Stimulated activated CD8-positive, alpha-beta memory T cell treated with anti-CD3 and anti-CD28 coated beads, Interleukin-2, amount 100 ng/mL, for 1 hour (primary cell): ENCODE measurements at regions not wholly inside any gene's neighbourhood (a gene's known extent, or its start where the extent isn't known, plus 50 kb on each side); places are given as distances from the start of the nearest gene placed in this dataset.
A peak's percentile ranks its signal among the peaks of the same experiment; 100 is the strongest.
"Not testable (repeated sequence)": the region's sequence is repeated elsewhere in the genome, so short reads cannot be mapped to it uniquely, and the experiment has no call there.

Experiments
- DNase-seq, 2 donors: peaks; one replicate each; pipeline ENCODE4 v3.0.0-alpha.2; 2020; ENCODE audit warnings: low read depth in 2 of 2

- no peak for DNase-seq
These were observed 111.3 kb upstream of the SMURF2 start for GRCh38 chr17:64773386-64773835.

GRCh38 chr17:64772845-64773299, 110.8 kb upstream of the SMURF2 start:
- DNase-seq = no peak

- no peak for DNase-seq
These were observed 110.1 kb upstream of the SMURF2 start for GRCh38 chr17:64771980-64772844.

- DNase-seq = no peak
These were observed 107.6 kb upstream of the SMURF2 start for GRCh38 chr17:64769712-64770111.

GRCh38 chr17:64767269-64767997, 105.3 kb upstream of the SMURF2 start:
- DNase-seq = no peak

GRCh38 chr17:64765191-64765889, 103.2 kb upstream of the SMURF2 start:
- DNase-seq = no peak

- DNase-seq = no peak
These were observed 89.0 kb upstream of the SMURF2 start for GRCh38 chr17:64750891-64751677.

GRCh38 chr17:64750478-64750877, 88.4 kb upstream of the SMURF2 start:
- no peak for DNase-seq

- DNase-seq = no peak
These were observed 87.2 kb upstream of the SMURF2 start for GRCh38 chr17:64749306-64749705.

GRCh38 chr17:64747938-64748540, 85.9 kb upstream of the SMURF2 start:
- no peak for DNase-seq

- no peak for DNase-seq
These were observed 80.2 kb upstream of the SMURF2 start for GRCh38 chr17:64742326-64742725.

- not testable (repeated sequence) for DNase-seq
These were observed 79.8 kb upstream of the SMURF2 start for GRCh38 chr17:64741916-64742315.

GRCh38 chr17:64741038-64741641, 79.0 kb upstream of the SMURF2 start:
- no peak for DNase-seq

GRCh38 chr17:64739316-64740058, 77.4 kb upstream of the SMURF2 start:
- DNase-seq = no peak

GRCh38 chr17:64736804-64737492, 74.8 kb upstream of the SMURF2 start:
- DNase-seq = peak; percentile 20 to 31

GRCh38 chr17:64732336-64733006, 70.4 kb upstream of the SMURF2 start:
- no peak for DNase-seq

- DNase-seq = not testable (repeated sequence)
These were observed 67.9 kb upstream of the SMURF2 start for GRCh38 chr17:64730023-64730422.

GRCh38 chr17:64729201-64729600, 67.1 kb upstream of the SMURF2 start:
- no peak for DNase-seq
